ENCODE measurements at regions not wholly inside any gene's neighbourhood (a gene's known extent, or its start where the extent isn't known, plus 50 kb on each side); places are given as distances from the start of the nearest gene placed in this dataset.

DNA sequence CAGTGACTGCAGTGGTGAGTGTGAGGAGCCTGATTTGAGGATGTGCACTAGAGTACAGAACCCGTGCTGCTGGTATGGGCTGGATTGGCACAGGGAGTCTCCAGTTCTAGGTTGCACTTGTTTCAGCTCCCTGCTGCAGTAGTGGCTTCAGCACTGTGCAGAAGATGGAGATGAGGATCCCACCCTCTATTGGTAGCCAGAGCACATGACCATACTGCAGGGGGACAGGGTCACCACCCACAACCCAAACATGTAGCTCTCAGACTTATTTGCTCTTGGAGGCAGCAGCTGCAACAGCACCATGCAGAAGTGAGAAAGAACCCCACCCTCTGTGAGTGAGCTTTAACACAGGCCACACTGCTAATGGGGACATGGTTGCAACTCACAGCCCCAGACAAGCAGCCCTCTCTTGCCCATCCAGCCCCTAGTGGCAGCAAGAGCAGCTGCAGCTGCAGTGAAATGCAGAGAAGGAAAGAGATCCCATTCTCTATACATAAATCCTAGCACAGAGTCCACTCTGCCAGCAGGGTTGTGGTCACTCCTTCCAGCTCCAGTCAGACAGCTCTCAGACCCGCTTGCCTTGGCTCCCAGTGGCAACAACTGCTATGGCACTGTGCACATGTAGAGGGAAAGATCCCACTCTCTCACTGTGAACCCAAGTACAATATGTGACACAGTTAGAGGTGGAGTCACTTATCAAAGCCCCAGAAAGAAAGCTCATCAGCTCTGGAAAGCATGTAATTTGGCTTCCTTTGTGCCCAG is 51.4 kb upstream of the SCIN start:
- ATAC-seq = peak; percentile 78
- H3K36me3 ChIP-seq (ENCODE audit: low read depth) = no peaks in the 10 kb centered on the region
- H3K4me1 ChIP-seq (ENCODE audit: low read depth) = no peaks in the 10 kb centered on the region
- intact Hi-C loops (cut with DNase I, micrococcal nuclease) = no loop called here
- H3K4me3 ChIP-seq = no peak overlapping the region
- peaks cover 5% of the 10 kb centered on the region for H3K9me3 ChIP-seq
- DNase-seq = peak in 1 of 3 donors; percentile 19
- TF ChIP-seq, protein P1, sequence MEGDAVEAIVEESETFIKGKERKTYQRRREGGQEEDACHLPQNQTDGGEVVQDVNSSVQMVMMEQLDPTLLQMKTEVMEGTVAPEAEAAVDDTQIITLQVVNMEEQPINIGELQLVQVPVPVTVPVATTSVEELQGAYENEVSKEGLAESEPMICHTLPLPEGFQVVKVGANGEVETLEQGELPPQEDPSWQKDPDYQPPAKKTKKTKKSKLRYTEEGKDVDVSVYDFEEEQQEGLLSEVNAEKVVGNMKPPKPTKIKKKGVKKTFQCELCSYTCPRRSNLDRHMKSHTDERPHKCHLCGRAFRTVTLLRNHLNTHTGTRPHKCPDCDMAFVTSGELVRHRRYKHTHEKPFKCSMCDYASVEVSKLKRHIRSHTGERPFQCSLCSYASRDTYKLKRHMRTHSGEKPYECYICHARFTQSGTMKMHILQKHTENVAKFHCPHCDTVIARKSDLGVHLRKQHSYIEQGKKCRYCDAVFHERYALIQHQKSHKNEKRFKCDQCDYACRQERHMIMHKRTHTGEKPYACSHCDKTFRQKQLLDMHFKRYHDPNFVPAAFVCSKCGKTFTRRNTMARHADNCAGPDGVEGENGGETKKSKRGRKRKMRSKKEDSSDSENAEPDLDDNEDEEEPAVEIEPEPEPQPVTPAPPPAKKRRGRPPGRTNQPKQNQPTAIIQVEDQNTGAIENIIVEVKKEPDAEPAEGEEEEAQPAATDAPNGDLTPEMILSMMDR (IDR thresholded peaks at IDR 0.05) = no peak

DNA sequence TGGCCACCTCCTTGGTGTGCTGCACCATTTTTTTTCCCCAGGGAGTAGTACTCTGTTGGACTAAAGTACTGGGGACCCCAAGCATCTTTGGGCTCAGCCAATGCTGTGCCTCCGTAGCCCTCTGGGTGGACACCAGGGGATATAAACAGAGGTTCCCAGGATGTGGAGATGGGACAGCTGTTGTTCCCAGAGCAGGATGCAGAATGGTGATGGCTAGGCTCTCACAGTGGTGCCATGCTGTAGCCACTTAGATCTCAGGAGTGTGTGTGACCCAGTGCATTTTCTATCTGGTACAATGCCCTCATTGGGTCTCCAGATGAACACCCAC is 50.9 kb upstream of the SCIN start:
- TF ChIP-seq, protein P1 (IDR thresholded peaks at IDR 0.05) = no peak
- no peaks in the 10 kb centered on the region for H3K4me1 ChIP-seq (ENCODE audit: low read depth)
- DNase-seq (no peak), ATAC-seq (peak; percentile 10)
- H3K36me3 ChIP-seq (ENCODE audit: low read depth) = no peaks in the 10 kb centered on the region
- H3K9me3 ChIP-seq = peaks cover 5% of the 10 kb centered on the region
- H3K4me3 ChIP-seq = no peak overlapping the region
- intact Hi-C loops (cut with DNase I, micrococcal nuclease) = no loop called here
